SH-SY5Y (cell line): ENCODE measurements at regions not wholly inside any gene's neighbourhood (a gene's known extent, or its start where the extent isn't known, plus 50 kb on each side); places are given as distances from the start of the nearest gene placed in this dataset.

Experiments used
- GATA2 ChIP-seq: IDR thresholded peaks from 2 replicates; pipeline ENCODE4 v1.6.1; 2011; ENCODE audit warnings: mild to moderate bottlenecking, low read depth, low read length
- GATA3 ChIP-seq: IDR thresholded peaks from 2 replicates; pipeline ENCODE4 v1.6.1; 2011; ENCODE audit warnings: low read depth, mild to moderate bottlenecking, low read length, moderate library complexity

GRCh38 chr18:10322004-10322403, 132.4 kb upstream of the APCDD1 start:
- TF ChIP-seq GATA2 (no peak), GATA3 (no peak)
